HFF-Myc (cell line): ENCODE measurements at regions not wholly inside any gene's neighbourhood (a gene's known extent, or its start where the extent isn't known, plus 50 kb on each side); places are given as distances from the start of the nearest gene placed in this dataset.
"Not testable (repeated sequence)": the region's sequence is repeated elsewhere in the genome, so short reads cannot be mapped to it uniquely, and the experiment has no call there.

Source experiments
- DNase-seq: peaks from one replicate; pipeline ENCODE4 v3.0.0-alpha.2; 2011; ENCODE audit warnings: low read depth; ENCODE audit errors: extremely low read depth
- H3K4me3 ChIP-seq: replicated peaks from 2 replicates; pipeline ENCODE4 v1.5.1; 2011; ENCODE audit warnings: low read depth, mild to moderate bottlenecking, control low read depth, low read length
- CTCF ChIP-seq: IDR thresholded peaks from 2 replicates; pipeline ENCODE4 v1.5.1; 2012; ENCODE audit warnings: mild to moderate bottlenecking, low read depth, low read length, control low read depth; ENCODE audit errors: missing control alignments

- TF ChIP-seq CTCF = no peak
- no peak overlapping the region for H3K4me3 ChIP-seq
- no peak for DNase-seq
These were observed 136.7 kb downstream of the MACROH2A1 start for GRCh38 chr5:135262364-135262763.

GRCh38 chr5:135260108-135260507 lies 138.9 kb downstream of the MACROH2A1 start:
- not testable (repeated sequence) for H3K4me3 ChIP-seq, DNase-seq

GRCh38 chr5:135255461-135256178 lies 143.4 kb downstream of the MACROH2A1 start:
- DNase-seq = no peak
- TF ChIP-seq CTCF = no peak
- no peak overlapping the region for H3K4me3 ChIP-seq

- DNase-seq = no peak
- no peak overlapping the region for H3K4me3 ChIP-seq
- TF ChIP-seq CTCF = no peak
These were observed 144.8 kb downstream of the MACROH2A1 start for GRCh38 chr5:135254183-135254582.

- H3K4me3 ChIP-seq = no peak overlapping the region
- no peak for DNase-seq
- TF ChIP-seq CTCF = no peak
These were observed 145.3 kb downstream of the MACROH2A1 start for GRCh38 chr5:135253601-135254178.

GRCh38 chr5:135251093-135251492 lies 147.9 kb downstream of the MACROH2A1 start:
- no peak overlapping the region for H3K4me3 ChIP-seq
- no peak for TF ChIP-seq CTCF
- DNase-seq = no peak

GRCh38 chr5:135250671-135251070 lies 148.4 kb downstream of the MACROH2A1 start:
- no peak for DNase-seq
- no peak for TF ChIP-seq CTCF
- H3K4me3 ChIP-seq = no peak overlapping the region
